Right atrium auricular region (tissue), 2 donors: ENCODE measurements at regions not wholly inside any gene's neighbourhood (a gene's known extent, or its start where the extent isn't known, plus 50 kb on each side); places are given as distances from the start of the nearest gene placed in this dataset.

ENCODE experiments used
- DNase-seq: peaks from one replicate; pipeline ENCODE4 v3.0.0-alpha.2; 2019; ENCODE audit warnings: low spot score
- H3K27ac ChIP-seq, 2 donors: fragments of 200-600 bp; sonication (generic); 1 replicate in 1 of 2; 2 replicates in 1 of 2; pipeline ENCODE4 v1.5.1; 2016 to 2019
- H3K27me3 ChIP-seq, 2 donors: fragments of 200-600 bp; sonication (generic); one replicate each; pipeline versions ENCODE4 v1.5.1 to v1.6.0; 2017 to 2019
- H3K36me3 ChIP-seq: fragments of 200-600 bp; sonication (generic); one replicate; pipeline ENCODE4 v1.5.1; 2016
- H3K4me1 ChIP-seq, 2 donors: fragments of 200-600 bp; sonication (generic); one replicate each; pipeline versions ENCODE4 v1.5.1 to v1.6.0; 2017 to 2019
- H3K4me3 ChIP-seq, 2 donors: fragments of 200-600 bp; sonication (generic); 1 replicate in 1 of 2; 2 replicates in 1 of 2; pipeline ENCODE4 v1.5.1; 2017 to 2019; ENCODE audit warnings: mild to moderate bottlenecking in 1 of 2, moderate library complexity in 1 of 2
- H3K9me3 ChIP-seq, 2 donors: fragments of 200-600 bp; sonication (generic); one replicate each; pipeline ENCODE4 v1.5.1; 2019
- TF ChIP-seq, protein P1 (sequence below), 2 donors: fragments of 200-600 bp; sonication (generic); IDR thresholded peaks; one replicate each; pipeline ENCODE4 v1.5.1; 2019; ENCODE audit warnings: antibody characterized with exemption in 2 of 2

DNA sequence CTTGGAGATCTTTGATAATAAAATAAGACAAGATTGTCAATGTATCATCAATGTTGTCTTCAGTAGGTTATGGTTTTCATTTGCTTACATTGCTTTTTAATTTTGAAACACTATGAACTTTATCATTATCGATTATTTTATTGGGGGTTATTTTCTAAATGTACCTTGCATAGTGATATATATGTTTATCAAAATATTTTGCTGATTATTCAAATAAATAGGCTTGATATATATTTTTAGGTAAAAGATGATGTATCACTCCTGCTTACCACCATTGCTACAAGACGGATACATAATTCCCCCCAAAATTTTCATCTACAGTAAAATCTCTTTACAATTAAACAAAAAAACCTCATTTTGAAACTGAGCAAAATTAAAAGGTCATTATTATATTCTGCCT is 293.8 kb downstream of the SUCLG1 start:
- no peaks in the 10 kb centered on the region for H3K27me3 ChIP-seq
- no peak for DNase-seq
- no peaks in the 10 kb centered on the region for H3K36me3 ChIP-seq
- H3K4me3 ChIP-seq = no peak overlapping the region
- H3K27ac ChIP-seq = no peak overlapping the region
- TF ChIP-seq, protein P1, sequence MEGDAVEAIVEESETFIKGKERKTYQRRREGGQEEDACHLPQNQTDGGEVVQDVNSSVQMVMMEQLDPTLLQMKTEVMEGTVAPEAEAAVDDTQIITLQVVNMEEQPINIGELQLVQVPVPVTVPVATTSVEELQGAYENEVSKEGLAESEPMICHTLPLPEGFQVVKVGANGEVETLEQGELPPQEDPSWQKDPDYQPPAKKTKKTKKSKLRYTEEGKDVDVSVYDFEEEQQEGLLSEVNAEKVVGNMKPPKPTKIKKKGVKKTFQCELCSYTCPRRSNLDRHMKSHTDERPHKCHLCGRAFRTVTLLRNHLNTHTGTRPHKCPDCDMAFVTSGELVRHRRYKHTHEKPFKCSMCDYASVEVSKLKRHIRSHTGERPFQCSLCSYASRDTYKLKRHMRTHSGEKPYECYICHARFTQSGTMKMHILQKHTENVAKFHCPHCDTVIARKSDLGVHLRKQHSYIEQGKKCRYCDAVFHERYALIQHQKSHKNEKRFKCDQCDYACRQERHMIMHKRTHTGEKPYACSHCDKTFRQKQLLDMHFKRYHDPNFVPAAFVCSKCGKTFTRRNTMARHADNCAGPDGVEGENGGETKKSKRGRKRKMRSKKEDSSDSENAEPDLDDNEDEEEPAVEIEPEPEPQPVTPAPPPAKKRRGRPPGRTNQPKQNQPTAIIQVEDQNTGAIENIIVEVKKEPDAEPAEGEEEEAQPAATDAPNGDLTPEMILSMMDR (IDR thresholded peaks at IDR 0.05) = no peak
- H3K4me1 ChIP-seq = no peaks in the 10 kb centered on the region
- no peaks in the 10 kb centered on the region for H3K9me3 ChIP-seq

GRCh38 chr2:84160453-84160852 is 298.6 kb downstream of the SUCLG1 start:
- Histone ChIP-seq H3K27ac (no peak overlapping the region), H3K4me1 (no peaks in the 10 kb centered on the region), H3K9me3 (no peaks in the 10 kb centered on the region), H3K27me3 (no peaks in the 10 kb centered on the region), H3K4me3 (no peak overlapping the region), H3K36me3 (no peaks in the 10 kb centered on the region)
- DNase-seq = no peak
- TF ChIP-seq, protein P1 (IDR thresholded peaks at IDR 0.05) = no peak

- Histone ChIP-seq H3K36me3 (no peaks in the 10 kb centered on the region), H3K4me3 (no peak overlapping the region), H3K27ac (no peak overlapping the region), H3K4me1 (no peaks in the 10 kb centered on the region), H3K9me3 (no peaks in the 10 kb centered on the region), H3K27me3 (no peaks in the 10 kb centered on the region)
- TF ChIP-seq, protein P1 (IDR thresholded peaks at IDR 0.05) = no peak
- DNase-seq = no peak
Observed at GRCh38 chr2:84158605-84159004, 300.5 kb downstream of the SUCLG1 start.

- Histone ChIP-seq H3K27me3 (no peaks in the 10 kb centered on the region), H3K4me1 (no peaks in the 10 kb centered on the region), H3K36me3 (no peaks in the 10 kb centered on the region), H3K27ac (no peak overlapping the region), H3K9me3 (no peaks in the 10 kb centered on the region), H3K4me3 (no peak overlapping the region)
- TF ChIP-seq, protein P1 (IDR thresholded peaks at IDR 0.05) = no peak
- DNase-seq = no peak
Observed at GRCh38 chr2:84152462-84152861, 306.6 kb downstream of the SUCLG1 start.

- H3K9me3 ChIP-seq = no peaks in the 10 kb centered on the region
- no peak overlapping the region for H3K4me3 ChIP-seq
- no peaks in the 10 kb centered on the region for H3K36me3 ChIP-seq
- H3K4me1 ChIP-seq = no peaks in the 10 kb centered on the region
- TF ChIP-seq, protein P1 (IDR thresholded peaks at IDR 0.05) = no peak
- H3K27me3 ChIP-seq = no peaks in the 10 kb centered on the region
- DNase-seq = no peak
- H3K27ac ChIP-seq = no peak overlapping the region
Observed at GRCh38 chr2:84144345-84144744, 314.7 kb downstream of the SUCLG1 start.

GRCh38 chr2:84137034-84137433 is 322.0 kb downstream of the SUCLG1 start:
- TF ChIP-seq, protein P1 (IDR thresholded peaks at IDR 0.05) = no peak
- H3K36me3 ChIP-seq = no peaks in the 10 kb centered on the region
- no peak overlapping the region for H3K4me3 ChIP-seq
- H3K4me1 ChIP-seq = no peaks in the 10 kb centered on the region
- H3K27ac ChIP-seq = no peak overlapping the region
- H3K9me3 ChIP-seq = no peaks in the 10 kb centered on the region
- DNase-seq = no peak
- H3K27me3 ChIP-seq = no peaks in the 10 kb centered on the region
